Right lung (tissue), 2 donors: ENCODE measurements at regions not wholly inside any gene's neighbourhood (a gene's known extent, or its start where the extent isn't known, plus 50 kb on each side); places are given as distances from the start of the nearest gene placed in this dataset.

Experiments
- DNase-seq, 2 donors: peaks; one replicate each; pipeline ENCODE4 v3.0.0-alpha.2; 2013

DNA sequence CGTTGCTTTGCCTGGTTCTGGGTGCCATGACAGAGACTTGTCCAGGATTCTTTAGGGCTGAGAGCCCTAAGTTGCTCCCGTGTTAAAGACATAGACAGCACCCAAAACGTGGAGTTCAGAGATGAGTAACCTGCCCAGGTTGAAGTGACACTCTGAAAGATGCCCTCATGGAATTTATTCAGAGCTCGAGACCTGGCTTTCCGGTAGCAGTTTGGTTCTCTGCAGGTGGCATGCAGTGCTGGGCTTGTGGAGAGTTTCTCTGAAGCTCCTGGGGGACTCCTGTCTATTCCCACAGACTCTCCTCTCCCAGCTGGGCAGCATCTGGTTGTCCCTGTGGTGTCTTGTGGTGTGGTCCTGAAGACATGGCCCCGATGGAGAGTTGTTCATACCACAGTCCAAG, 241.0 kb downstream of the RHOU start:
- DNase-seq: no peak

DNA sequence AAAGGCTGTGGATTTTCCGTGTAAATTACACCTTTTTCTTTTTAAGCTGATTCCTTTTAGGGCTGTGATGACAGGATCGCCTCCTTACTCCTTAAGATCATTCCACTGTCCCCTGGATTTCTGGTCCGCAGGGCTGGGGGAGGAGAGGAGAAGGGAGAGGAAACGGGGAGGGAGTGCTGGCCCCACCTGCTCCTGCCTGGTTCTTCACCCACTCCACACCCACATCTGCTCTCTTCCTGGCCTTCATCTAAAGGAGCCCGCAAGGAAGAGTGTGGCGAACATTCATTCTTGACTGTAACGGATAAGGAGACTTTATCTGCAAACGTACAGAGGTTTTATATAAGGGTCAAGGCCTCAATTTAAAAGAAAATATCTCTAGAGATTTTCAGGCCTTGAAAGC, 242.0 kb downstream of the RHOU start:
- DNase-seq: no peak

DNA sequence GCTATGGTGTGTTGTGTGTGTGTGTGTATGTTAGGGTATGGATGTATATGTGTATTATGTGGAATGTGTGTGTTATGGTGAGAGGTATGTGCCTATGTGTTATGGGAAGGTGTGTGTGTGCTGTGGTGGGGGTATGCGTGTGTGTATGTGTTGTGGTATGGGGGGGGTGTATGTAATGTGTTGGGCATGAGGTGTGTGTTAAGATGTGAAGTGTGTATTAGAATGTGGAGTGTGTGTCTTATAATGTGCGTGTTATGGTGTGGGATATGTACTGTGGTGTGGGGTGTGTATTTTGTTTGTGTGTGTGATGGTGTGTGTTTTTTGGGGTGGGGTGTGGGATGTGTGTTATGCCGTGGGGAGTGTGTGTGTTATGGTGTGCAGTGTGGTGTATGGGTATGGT, 242.5 kb downstream of the RHOU start:
- no peak for DNase-seq

DNA sequence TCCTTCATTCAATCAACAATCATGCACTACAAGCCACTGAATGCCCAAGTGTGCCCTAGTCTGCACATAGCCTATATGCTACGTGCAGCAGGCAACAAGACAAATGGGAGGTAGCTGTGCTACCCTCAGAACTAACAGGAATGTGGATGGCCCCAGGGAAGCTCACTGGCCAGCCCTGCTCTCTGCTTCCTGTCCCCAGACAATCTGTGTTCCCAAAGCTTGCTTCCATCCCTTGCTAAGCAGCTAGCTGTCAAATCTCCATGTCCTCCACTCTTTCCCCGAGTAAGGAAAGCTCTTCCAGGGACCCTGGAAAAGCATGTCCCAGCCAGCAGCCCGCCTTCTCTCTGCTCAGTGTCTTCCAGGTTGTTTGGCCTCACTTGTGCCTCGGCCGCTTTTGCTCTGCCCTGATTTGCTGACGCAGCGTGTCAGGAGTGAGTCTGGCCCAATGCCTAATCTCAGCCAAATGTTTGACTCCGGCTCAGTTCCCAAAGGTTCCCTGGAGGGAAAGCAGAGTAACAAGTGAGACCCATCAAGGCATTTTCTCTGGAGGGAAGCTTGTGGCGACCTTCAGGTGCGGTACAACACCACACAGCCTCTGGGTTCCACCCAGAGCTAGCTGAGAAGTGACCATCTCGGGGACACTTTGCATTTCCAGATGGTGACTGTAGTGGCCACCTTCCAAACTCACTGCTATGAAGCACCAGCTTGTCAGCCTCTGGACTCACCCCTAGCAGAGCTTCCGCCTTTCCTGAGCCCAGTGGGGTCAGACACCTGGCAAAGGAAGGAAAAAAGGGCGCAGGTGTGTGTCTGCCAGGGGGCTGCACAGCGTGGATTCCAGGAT, 243.4 kb downstream of the RHOU start:
- DNase-seq: peak; percentile 63 to 69

DNA sequence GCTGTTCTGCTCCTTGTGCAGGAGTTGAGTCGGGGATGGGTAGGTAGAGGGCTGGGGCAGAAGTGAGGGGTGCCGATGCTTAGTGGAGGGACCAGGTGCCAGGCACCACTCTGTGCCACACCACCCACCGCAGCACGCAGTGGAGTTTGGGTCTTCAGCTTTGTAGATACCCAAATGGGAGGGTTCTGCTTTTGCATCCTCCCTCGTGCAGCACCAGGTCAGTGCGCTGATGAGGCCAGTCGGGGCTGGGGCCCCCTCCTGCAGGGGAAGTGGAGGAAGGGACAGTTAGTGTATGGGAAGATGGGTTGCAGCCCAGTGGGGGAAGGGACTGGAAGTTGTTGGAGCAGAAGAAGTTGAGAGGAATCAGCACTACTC, 244.0 kb downstream of the RHOU start:
- DNase-seq: no peak

DNA sequence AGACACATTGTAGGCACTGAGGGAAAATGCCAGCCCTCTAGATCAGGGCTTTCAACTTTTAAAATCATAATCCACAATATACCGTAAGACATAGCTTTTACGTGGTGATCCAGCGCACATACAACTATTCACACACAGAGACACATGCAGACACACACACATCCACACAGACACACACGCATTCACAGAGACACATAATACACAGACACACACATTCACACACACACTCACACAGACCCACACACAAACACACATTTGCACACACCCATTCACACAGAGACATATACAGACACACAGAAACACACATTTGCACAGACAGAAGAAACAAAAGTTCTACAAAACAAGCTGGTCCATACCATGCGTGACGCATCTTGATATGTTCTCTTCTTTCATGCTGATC, 244.5 kb downstream of the RHOU start:
- no peak for DNase-seq

DNA sequence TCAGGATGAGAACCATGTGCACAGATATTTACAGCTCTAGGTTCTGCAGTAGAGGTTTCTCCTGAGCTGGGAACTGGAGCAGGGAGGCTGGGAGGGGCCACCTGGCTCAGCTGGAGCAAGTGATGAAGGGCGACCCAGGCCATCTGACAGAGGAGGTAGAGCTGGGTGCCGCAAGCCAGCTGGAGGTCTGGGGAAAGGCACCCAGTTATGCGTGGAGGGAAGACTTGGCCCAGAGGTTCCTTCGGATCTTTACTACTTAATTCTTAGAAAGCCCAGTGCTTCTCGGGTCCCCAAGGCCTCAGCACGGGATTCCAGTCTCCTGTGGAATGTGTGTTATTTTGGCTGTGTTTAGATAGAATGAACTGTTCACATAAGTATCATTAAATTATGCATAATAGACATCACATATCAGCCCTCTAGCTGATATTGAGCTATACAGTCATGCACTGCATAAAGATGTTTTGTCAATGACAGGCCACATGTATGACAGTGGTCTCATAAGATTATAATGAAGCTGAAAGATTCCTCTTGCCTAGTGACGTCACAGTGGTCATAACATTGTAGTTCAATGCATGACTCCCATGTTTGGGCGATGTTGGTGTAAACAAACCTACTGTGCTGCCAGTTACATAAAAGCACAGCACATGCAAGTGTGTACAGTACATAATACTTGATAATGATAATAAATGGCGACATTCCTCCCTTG, 245.1 kb downstream of the RHOU start:
- DNase-seq: no peak

DNA sequence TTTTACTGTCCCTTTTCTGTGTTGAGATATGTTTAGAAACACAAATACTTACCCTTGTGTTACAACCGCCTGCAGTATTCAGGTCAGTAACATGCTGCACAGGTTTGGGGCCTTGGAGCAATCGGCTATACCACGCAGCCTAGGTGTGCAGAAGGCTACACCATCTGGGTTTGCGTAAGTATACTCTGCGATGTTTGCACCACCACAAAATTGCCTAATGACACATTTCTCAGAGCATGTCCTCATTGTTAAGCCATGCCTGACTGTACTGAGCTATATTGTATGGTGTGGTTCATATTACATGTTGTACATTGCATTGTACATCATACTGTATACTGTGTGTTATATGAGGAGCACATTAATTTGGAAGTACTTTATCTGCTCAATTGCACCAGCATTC, 247.4 kb downstream of the RHOU start:
- DNase-seq: no peak

DNA sequence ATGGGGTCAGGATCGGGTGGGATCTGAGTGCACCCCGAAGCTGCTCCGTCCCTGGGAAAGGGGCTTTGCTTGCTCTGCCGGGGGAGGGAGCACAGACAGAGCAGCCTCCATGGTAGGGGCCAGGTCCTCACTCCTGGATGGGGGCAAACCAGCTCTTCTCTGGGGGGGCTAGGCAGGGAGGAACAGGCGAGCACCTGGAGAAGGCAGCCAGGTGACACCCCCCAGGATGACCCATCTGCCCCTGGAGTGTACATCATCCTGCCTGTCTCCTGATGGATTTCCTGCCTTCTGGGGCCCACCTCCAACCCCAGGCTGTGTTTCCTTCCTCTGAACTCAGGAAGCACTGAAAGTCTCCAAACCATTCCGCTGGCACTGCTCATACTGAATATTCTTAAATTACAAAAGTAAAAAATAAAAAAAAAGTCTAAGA, 248.0 kb downstream of the RHOU start:
- no peak for DNase-seq

DNA sequence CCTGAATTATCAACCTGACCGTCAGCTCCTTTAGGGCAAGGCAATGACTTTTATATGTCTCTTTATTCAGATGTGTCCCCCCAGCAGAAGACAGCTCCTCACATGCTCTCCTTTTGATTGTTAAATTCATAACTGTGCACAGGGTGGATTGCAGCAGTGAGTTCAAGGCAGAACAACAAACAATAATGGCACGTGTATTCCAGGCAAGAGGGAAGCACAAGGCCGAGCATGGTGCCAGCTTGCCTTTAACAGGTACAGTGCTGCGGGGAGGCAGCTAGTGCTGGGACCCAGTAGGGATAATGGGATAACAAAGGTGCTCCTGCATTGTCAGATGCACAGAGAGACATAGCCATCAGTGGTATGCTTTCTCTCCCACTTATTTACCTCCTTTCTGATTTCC, 248.4 kb downstream of the RHOU start:
- DNase-seq: no peak

DNA sequence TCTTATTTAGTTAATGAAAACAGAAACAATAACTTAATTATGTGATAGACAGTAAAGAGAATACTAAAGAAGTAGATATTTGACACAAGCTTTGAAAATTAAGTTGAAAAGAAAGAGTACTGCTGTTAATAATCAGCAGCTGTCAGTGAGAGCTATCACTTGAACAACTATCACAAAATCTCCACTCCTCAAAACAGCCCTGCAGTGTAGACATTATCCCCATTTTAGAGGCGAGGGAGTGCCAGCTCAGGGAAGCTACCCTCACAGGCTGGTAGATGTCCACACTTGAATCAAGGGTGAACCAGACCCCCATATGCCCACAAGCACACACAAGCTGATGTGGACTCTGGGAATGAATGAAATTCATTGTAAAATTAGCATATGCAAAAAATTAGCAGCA, 248.8 kb downstream of the RHOU start:
- no peak for DNase-seq

DNA sequence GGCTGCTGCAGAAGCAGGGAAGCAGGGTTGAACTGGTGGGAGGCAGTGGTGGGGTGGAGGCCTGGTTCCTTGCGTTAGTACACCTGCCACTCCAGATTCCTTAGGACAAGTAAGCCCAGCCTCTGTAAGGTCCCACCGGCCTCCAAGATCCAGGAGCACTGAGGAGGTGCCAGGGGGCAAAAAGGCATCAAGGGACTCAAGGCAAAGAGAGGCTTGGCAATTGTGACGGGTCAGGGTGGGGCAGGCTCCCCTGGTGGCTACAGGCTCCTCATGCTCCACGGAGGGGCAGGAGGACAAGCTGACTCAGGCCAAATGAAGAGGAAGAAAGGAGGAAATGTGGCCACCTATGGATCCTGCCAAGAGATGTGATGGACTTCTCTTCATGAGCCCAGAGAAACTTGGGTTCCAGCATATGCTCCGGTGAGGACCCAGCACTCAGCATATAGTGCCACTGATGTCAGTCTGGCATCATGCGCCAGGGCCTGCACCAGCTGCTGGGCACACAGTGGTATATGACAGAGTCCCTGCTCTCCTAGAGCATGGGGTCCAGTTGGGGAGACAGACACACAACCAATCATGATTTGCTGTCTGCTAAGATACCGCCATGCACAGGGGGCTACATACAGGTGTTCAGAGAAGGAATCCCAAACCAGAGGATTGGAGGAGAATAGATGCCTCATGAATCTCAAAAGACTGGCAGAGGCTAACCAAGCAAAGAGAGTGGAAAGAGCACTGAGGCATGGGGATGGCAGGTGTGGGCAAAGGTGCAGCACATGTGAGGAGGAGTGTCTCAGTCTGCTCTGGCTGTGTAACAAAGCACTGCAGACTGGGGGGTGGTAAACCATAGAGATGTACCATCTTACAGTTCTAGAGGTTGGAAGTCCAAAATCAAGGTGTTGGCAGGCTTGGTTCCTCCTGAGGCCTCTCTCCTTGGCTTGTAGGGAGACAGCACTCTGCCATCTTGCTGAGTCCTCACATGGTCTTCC, 249.7 kb downstream of the RHOU start:
- no peak for DNase-seq

DNA sequence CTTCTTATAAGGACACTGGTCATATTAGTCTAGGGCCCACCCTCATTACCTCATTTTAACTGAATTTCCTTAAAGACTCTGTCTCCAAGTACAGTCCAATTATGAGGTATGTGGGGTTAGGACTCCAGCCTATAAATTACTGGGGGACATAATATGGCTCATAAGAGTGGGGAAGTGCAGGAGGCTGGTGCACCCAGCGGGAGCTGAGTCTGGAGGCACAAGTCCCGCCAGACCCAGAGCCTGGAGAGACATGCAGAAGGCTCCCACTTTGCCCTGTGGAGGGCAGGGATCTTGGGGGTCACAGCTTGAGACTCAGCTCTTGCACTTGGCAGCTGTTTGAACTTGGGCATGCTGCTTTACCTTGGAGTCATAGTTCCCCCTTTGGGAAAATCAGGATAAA, 250.4 kb downstream of the RHOU start:
- DNase-seq: no peak

DNA sequence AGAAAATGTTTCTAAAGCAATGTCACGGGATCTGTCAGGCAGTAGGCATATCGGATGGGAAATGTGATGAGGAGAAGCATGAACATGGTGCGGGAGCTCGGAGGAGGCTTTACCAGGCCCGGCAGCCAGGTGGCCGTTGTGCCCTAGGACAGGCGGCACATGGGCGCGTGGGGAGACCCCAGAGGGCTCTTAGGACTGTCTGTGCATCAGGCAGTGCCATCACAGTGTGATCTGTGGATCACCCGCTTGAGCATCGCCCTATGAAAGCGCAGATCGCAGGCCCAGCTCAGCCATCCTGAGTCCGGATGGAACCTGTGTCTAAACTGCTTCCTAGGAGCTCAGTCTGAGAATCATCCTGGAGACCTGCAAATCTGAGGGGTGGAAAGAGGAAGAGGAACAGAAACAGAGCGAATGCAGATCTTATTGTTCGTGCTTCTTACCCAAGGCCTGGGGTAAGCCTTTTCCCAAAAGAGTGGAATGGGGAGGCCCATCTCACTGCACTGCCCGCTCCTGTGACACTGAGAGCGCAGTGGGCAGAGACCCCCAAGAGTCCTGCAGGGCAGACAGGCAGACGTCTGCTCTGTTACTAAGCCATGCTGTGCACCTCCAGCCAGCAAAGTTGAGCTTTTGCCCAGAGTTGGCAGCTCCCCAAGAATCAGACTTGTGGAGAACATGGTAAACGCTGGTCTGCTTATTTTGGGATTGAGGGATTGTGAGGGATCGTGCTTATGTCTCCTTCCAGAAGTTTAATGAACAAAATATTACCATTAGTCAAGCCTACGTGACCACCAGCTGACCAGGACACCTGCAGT, 251.0 kb downstream of the RHOU start:
- DNase-seq: peak; percentile 40 to 53

DNA sequence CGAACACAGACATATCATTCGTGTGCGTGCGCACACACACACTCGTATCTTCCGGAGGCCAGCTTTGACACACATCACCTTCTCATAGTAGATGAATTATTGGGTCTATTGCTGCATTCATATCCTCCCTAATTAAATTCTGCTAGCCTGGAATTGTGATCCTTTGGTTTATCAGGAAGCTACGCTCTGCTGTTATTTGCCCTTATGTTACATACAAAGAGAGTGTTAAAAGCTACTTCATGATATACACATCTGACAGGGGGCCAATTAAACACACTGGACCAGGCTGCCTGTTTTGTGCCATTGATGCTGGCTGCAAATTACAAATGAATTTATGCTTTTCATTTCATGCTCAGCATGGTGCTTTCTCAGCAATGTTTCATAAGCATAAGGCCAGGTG, 252.0 kb downstream of the RHOU start:
- DNase-seq: no peak

DNA sequence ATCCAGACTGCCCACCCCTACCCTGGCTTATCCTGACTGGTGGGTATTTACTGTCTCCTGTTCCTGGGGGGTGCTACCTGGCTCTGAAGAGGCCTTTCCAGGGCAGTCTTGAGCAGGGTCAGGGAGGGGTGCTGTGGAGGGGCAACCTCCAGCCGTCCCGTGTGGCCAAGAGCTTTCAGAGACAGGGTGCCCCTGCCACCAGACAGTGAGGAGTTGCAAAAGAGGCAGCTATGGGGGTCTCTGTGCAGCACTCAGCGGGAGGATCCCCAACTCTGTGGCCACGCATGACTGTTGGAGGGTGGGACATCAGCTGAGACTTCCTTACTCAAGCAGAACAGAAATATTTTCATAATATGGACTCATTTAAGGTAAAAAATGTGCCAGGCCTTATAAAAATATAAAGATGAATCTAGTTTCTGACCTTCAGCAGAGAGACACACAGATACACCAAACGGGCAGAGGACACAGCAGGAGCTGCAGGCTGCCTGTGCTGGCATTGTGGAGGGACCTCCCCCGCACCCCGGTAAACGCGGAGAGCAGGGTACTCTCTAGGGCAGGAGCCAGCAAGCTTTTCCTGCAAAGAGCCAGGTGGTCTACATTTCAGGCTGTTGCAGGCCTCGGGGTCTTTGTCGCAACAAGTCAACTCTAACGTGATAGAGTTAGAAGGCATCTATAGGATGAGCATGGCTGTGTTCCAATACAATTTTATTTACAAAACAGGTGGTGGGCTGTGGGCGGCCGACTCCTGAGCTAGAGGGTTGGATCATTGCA, 252.6 kb downstream of the RHOU start:
- no peak for DNase-seq

DNA sequence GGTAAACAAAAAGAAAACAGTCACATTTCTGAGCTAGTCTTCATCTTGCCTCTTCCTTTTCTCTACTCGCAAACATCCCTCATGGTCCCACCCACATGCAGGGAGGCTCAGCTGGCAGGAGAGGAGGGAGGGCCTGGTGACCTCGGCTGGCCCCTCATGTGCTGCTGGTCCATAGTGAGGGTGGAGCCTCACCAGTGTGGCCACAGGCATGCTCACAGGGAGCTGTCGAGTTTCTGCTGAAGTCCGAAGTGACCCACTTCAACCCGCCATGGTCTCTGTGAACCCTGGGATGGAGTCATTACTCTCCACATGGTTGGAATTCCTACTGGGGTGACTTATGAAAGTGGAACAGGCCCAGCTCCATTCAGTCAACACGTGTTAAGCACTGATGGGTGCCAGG, 253.4 kb downstream of the RHOU start:
- no peak for DNase-seq

DNA sequence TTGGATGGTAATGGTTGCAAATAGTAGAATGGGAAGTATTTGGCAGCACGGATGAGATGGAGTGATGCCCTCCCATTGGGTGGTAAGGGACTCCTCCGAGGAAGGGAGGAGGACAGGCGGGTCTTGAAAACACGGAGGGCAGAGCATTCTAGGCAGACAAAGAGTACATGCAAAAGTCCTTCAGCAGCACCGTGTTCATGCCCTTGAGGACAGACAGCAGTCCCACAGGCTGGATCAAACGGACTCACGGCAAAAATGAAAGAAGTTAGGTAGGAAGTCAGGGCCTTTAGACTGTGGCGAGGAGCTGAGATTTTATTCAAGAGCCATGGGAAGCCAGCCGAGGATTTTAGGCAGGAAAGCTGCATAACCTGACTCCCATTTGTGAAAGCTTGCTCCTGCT, 253.9 kb downstream of the RHOU start:
- no peak for DNase-seq

DNA sequence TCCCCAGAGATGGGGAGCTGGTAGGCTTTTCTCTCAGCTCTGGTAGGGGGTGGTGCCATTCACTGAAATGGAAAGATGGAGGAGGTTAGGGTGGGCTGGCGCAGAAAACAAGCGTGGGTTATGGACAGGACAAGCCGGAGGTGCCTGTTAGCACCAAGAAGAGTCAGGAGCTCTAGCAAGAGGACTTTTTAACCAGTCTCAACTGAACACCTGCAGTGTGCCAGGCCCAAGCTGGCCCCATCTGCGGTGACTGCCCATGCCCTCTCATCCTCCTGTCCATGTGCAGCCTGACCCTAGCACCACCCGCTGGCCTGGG, 254.4 kb downstream of the RHOU start:
- DNase-seq: no peak

DNA sequence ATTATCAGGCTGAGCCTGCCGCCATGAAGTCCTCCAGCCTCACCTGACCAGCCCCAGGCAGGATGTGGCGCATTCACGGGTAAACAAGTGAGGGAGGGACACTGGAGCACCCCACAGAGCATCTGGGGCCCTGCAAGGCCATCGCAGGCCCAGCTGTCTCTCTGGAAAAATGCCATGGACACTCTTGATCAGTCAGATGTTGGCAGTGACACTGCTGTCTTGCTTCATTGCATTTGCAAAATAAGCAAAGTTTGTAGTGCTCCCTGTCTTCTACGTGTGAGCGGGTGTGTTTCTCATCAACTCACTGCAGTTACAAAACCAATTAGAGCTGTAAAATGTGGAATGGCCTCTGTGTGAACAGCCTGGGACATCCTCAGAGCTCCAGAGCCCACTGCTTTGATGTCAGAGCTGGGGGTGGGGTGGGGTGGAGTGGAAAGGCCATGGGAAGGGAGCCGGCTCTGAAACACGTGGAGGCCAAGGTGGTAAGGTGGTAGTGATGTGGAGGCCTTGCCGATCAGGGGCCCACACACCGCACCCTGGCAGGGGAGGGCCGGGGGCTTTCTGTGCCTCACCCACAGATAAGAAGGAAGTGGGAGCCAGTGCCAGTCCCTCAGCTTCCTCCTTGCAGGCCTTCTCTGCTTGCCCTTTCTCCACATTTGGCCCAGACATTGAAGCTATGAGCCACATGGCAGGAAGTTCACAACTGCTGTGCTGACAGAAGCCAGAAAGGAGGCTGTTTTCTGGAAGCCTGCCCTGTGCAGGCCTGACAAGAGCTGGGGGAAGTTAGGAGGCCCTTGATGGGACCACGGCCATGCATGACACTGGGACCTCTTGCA, 254.9 kb downstream of the RHOU start:
- peak; percentile 92 to 94 for DNase-seq
